ENCODE measurements at regions not wholly inside any gene's neighbourhood (a gene's known extent, or its start where the extent isn't known, plus 50 kb on each side); places are given as distances from the start of the nearest gene placed in this dataset.

- H3K9me3 Mint-ChIP-seq: peaks cover 3% of the 10 kb centered on the region
- no peaks in the 10 kb centered on the region for H3K36me3 Mint-ChIP-seq
- H3K27me3 Mint-ChIP-seq: no peaks in the 10 kb centered on the region
- no peaks in the 10 kb centered on the region for H3K4me1 Mint-ChIP-seq
- no peak overlapping the region for H3K4me3 Mint-ChIP-seq
- no peak for ATAC-seq
- H3K27ac Mint-ChIP-seq: no peak overlapping the region
Measured at GRCh38 chr18:29218091-29218490, 1041.2 kb upstream of the CDH2 start.

DNA sequence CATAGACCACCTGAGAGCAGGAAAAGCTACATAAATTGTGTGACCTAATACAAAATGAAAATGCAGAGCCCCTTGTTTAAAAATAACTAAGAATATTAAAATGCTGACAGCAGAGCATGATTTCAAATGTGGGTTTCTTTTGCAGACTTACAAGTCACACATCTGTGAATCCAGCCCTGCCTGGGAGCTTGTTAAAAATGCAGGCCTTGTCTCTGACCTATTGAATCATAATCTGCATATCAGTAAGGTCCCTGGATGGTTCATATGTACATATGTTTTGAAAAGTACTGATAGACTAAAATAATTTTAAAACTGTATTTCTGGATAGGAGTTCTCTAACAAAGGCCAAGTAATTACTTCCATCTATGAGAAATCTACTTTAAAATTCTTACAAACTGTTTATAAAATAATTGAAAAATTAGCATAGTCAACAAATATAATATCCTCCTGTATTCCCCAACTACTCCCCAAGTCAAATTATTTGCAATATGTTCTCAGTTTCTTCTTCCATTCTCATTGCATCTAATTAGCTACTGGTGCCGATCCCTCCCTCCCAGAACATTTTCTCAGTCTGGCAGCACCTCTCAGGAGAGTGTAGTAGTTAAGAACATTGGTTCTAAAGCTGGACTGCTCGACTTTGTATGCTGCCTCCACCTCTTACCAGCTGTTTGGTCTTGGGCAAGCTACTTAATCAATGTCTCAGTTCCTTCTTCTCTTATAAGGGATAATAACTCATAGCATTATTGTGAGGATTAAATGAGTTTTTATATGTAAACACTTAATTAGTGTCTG, 1040.4 kb upstream of the CDH2 start:
- peaks cover 3% of the 10 kb centered on the region for H3K9me3 Mint-ChIP-seq
- H3K4me1 Mint-ChIP-seq: no peaks in the 10 kb centered on the region
- no peaks in the 10 kb centered on the region for H3K36me3 Mint-ChIP-seq
- ATAC-seq: no peak
- no peak overlapping the region for H3K4me3 Mint-ChIP-seq
- H3K27ac Mint-ChIP-seq: no peak overlapping the region
- H3K27me3 Mint-ChIP-seq: no peaks in the 10 kb centered on the region

GRCh38 chr18:29198834-29199233, 1021.9 kb upstream of the CDH2 start:
- Mint-ChIP-seq H3K36me3 (no peaks in the 10 kb centered on the region), H3K9me3 (peaks cover 4% of the 10 kb centered on the region), H3K27me3 (no peaks in the 10 kb centered on the region), H3K4me1 (no peaks in the 10 kb centered on the region), H3K4me3 (no peak overlapping the region), H3K27ac (no peak overlapping the region)
- no peak for ATAC-seq

DNA sequence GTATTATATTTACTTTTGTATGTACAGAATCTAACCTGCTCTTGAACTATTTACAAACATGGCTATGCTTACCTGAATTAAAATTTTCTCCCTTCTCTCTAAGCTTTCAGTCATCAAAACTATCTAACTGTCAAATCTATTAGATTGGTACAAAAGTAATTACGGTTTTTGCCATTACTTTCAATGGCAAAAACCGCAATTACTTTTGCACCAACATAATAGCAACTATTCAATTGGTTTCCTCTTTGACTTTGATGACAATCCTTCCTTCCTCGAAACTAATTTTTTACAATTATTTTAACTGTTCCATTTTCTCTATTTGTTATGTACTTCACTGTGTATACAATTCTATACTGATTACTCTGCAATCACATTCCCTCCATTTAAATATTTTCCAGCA, 1019.4 kb upstream of the CDH2 start:
- no peaks in the 10 kb centered on the region for H3K27me3 Mint-ChIP-seq

GRCh38 chr18:29191263-29191662, 1014.3 kb upstream of the CDH2 start:
- no peak for ATAC-seq
- no peak overlapping the region for H3K4me3 Mint-ChIP-seq
- H3K4me1 Mint-ChIP-seq: no peaks in the 10 kb centered on the region
- H3K27ac Mint-ChIP-seq: no peak overlapping the region
- H3K27me3 Mint-ChIP-seq: no peaks in the 10 kb centered on the region
- no peaks in the 10 kb centered on the region for H3K36me3 Mint-ChIP-seq
- peaks cover 6% of the 10 kb centered on the region for H3K9me3 Mint-ChIP-seq

More for the DNA sequence above, 1019.4 kb upstream of the CDH2 start:
- Mint-ChIP-seq H3K4me3 (no peak overlapping the region), H3K27ac (no peak overlapping the region), H3K36me3 (no peaks in the 10 kb centered on the region), H3K9me3 (peaks cover 4% of the 10 kb centered on the region), H3K4me1 (no peaks in the 10 kb centered on the region)
- ATAC-seq: no peak

DNA sequence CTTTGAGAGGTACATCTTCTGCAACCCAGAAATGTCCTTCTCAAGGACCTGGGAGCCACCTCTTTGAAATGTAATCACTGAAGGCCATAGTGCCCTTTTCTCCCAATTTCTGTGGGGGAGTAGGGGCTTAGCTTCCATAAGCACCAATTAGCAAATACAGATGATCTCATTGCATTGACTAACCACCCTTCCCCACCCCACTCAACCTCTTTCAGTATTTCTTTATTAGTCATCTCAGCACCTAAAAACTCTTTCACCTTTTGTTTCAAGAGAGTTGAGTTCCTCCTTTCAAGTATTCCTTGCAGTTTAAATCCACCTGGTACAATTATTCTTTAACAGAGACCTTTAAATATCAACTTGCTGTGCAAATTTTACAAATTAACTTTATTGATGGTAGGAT, 1011.8 kb upstream of the CDH2 start:
- no peak overlapping the region for H3K27ac Mint-ChIP-seq
- ATAC-seq: no peak
- no peaks in the 10 kb centered on the region for H3K4me1 Mint-ChIP-seq
- peaks cover 6% of the 10 kb centered on the region for H3K9me3 Mint-ChIP-seq
- H3K27me3 Mint-ChIP-seq: no peaks in the 10 kb centered on the region
- H3K4me3 Mint-ChIP-seq: no peak overlapping the region
- H3K36me3 Mint-ChIP-seq: no peaks in the 10 kb centered on the region

- H3K27ac Mint-ChIP-seq: no peak overlapping the region
- no peak for ATAC-seq
- H3K4me3 Mint-ChIP-seq: no peak overlapping the region
- no peaks in the 10 kb centered on the region for H3K4me1 Mint-ChIP-seq
- H3K27me3 Mint-ChIP-seq: no peaks in the 10 kb centered on the region
- no peaks in the 10 kb centered on the region for H3K36me3 Mint-ChIP-seq
- peaks cover 4% of the 10 kb centered on the region for H3K9me3 Mint-ChIP-seq
Measured at GRCh38 chr18:29185801-29186200, 1008.9 kb upstream of the CDH2 start.

GRCh38 chr18:29184654-29185053, 1007.7 kb upstream of the CDH2 start:
- ATAC-seq: no peak
- H3K4me1 Mint-ChIP-seq: no peaks in the 10 kb centered on the region
- H3K27me3 Mint-ChIP-seq: no peaks in the 10 kb centered on the region
- H3K4me3 Mint-ChIP-seq: no peak overlapping the region
- no peak overlapping the region for H3K27ac Mint-ChIP-seq
- no peaks in the 10 kb centered on the region for H3K36me3 Mint-ChIP-seq
- H3K9me3 Mint-ChIP-seq: peaks cover under 1% of the 10 kb centered on the region

DNA sequence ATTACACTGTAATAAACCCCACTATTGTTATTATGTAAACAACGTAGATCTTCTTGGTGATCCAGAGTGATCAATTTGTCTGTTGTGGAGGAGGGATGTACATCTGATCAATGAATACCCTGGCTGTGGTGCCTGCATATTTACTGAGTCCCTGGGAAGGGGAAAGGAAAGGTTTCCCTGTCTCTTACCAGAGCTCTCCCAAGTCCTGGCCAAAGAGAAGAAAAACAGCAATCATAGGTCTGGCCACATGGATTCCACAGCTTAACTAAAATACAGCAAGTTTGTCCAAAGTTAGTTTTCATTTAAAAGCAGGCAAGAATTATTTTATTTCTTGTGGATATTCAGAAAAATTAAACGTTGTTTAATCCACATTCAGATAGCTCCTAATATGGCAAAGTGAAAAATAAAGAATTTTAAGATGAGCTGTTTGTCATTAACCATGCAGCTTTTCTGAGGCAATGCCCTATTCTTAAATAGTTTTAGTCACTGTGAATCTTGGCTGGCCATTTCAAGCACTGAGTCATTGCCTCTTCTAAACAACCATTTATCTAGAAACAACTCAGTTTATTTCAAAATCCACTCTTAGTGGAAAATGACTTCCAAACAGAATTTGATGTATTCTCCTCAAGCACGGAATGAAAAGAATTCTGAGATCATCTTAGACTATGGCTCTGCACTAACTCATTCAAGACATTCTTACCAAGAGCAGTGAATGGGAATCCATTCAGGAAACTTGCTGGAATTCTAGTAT, 1004.4 kb upstream of the CDH2 start:
- no peak overlapping the region for H3K27ac Mint-ChIP-seq
- H3K36me3 Mint-ChIP-seq: no peaks in the 10 kb centered on the region
- no peak overlapping the region for H3K4me3 Mint-ChIP-seq
- H3K27me3 Mint-ChIP-seq: no peaks in the 10 kb centered on the region
- no peak for ATAC-seq
- H3K4me1 Mint-ChIP-seq: no peaks in the 10 kb centered on the region
- H3K9me3 Mint-ChIP-seq: peaks cover 3% of the 10 kb centered on the region

DNA sequence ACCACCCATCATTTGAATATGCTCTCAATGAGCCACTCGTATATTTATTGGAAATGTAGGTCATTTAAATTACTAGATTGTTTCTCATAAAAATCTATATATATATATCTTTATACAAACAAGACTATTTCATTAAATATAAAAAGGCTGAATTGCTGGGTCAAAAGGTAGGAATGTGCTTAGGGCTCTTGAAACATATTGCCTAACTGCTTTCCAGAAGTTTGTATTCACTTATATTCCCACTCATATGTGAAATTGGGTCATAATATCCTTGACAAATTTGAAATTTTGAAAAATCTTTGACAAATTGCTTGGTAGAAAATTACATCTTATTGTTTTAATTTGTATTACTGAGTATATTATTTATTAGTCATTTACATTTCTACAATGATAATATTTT, 999.8 kb upstream of the CDH2 start:
- H3K9me3 Mint-ChIP-seq: peaks cover 3% of the 10 kb centered on the region
- no peaks in the 10 kb centered on the region for H3K36me3 Mint-ChIP-seq
- no peaks in the 10 kb centered on the region for H3K27me3 Mint-ChIP-seq
- H3K27ac Mint-ChIP-seq: no peak overlapping the region
- no peak overlapping the region for H3K4me3 Mint-ChIP-seq
- no peak for ATAC-seq
- no peaks in the 10 kb centered on the region for H3K4me1 Mint-ChIP-seq

DNA sequence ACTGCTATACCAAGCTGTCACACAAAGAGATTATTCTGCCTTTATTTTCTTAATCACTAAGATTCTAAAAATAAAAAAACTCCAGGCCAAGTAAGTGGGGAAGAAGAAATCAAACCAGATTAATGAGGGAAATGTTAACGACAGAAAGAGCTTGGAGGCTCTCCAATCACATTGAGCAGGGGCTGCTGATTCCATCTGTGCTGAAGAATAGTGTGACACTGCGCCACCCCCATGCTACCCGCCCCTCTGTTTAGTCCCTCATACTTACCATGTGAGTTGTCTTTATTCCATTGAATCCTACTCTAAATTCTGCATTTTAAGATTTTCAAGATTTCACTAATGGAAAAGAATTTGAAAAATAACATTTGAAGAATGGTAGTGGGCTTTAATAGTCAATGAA, 998.0 kb upstream of the CDH2 start:
- Mint-ChIP-seq H3K27me3 (no peaks in the 10 kb centered on the region), H3K27ac (no peak overlapping the region), H3K9me3 (peaks cover 6% of the 10 kb centered on the region), H3K4me1 (no peaks in the 10 kb centered on the region), H3K36me3 (no peaks in the 10 kb centered on the region), H3K4me3 (no peak overlapping the region)
- no peak for ATAC-seq

DNA sequence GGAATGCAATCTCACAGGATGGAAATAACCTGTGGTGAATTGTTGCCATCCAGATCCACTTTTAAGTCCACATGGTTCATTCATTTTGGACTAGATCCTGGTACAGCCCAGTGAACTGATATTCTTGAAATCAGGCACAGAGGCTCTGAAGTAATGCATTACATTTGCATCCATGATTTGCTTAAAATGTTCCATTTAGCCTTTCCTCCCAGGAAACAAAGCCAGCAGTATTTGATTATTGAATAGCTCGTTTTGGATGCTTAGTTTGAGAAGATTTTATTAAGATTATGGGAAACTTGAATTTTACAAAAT, 995.8 kb upstream of the CDH2 start:
- H3K4me3 Mint-ChIP-seq: no peak overlapping the region
- H3K9me3 Mint-ChIP-seq: peaks cover 3% of the 10 kb centered on the region
- no peak overlapping the region for H3K27ac Mint-ChIP-seq
- H3K27me3 Mint-ChIP-seq: no peaks in the 10 kb centered on the region
- ATAC-seq: no peak
- H3K4me1 Mint-ChIP-seq: no peaks in the 10 kb centered on the region
- no peaks in the 10 kb centered on the region for H3K36me3 Mint-ChIP-seq

DNA sequence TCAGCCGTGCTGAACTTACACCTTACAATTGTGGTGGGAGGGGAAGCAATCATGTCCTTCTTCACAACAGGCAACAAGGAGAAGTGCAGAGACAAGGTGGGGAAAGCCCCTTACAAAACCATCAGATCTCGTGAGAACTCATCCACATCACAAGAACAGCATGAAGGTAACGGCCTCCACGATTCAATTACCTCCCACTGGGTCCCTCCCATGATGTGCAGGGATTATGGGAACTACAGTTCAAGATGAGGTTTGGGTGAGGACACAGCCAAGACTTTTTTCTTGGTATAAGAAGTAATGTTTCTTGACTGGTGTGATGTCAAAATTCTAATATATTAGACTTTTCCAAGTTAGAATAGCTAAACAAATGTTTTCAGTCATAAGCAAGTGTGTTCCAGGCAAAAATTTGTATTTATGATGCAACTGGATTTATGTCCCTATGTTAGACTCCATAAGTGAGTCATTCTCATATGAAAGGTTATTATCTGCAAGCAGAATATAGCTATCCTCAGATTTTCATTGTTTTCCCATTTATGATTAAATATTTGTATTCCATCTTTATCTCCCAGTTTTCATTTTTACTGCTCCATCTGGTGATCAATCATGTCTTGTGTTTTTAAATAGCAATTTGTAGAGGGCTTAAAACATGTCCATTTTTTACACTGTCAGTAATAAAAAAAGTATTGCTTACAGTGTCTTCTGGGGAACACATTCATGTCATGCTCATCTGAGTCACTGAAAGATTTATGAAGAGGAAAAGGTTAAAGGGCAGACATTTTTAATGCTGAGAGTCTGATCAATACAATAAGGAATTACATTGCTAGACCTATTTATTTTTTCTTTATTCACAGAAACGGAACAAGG, 995.2 kb upstream of the CDH2 start:
- Mint-ChIP-seq H3K9me3 (peaks cover 5% of the 10 kb centered on the region), H3K36me3 (no peaks in the 10 kb centered on the region), H3K27me3 (no peaks in the 10 kb centered on the region), H3K4me3 (no peak overlapping the region), H3K4me1 (no peaks in the 10 kb centered on the region), H3K27ac (no peak overlapping the region)
- no peak for ATAC-seq

DNA sequence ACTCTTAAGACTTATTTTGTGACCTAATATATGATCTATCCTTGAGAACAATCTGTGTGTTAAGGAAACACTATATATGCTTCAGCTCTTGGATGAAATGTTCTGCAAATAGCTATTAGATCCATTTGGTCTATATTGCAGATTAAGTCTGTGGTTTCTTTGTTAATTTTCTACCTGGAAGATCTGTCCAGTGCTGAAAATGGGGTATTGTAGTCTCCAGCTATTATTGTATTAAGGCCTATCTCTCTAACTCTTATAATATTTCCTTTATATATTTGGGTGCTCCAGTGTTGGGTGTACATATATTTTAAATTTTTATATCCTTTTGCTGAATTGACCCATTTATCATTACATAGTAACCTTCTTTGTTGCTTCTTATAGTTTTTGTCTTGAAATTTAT, 992.7 kb upstream of the CDH2 start:
- Mint-ChIP-seq H3K4me3 (no peak overlapping the region), H3K4me1 (no peaks in the 10 kb centered on the region), H3K27ac (no peak overlapping the region), H3K9me3 (peaks cover 12% of the 10 kb centered on the region), H3K36me3 (no peaks in the 10 kb centered on the region), H3K27me3 (no peaks in the 10 kb centered on the region)
- ATAC-seq: no peak

DNA sequence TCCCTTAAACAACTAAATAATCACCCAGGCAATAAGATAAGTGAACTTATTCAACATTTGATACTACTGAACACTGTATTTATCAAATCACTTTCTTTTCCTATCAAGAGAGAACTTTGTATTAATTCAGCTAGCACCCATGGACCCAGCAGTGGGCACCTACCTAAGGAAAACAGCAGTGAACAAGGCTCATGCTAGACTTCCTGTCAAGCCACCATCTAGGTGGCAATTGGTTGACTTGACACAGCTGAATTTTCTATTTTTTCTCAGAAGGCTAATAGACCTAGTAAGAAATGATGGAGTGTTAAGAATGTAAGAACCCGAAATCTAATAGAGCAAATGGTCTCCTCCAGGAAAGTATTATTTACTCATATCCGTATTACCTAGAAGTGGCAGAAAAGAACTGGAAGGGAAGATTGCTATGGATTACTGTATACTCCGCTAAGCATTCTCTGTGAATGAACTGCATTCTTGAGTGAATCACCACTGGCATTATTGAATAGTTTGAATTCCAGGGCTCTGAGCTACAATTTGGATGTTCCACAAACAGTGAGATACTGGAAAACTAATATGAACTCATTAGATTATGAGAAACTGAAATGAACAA, 988.2 kb upstream of the CDH2 start:
- Mint-ChIP-seq H3K36me3 (no peaks in the 10 kb centered on the region), H3K9me3 (peaks cover 10% of the 10 kb centered on the region), H3K27me3 (no peaks in the 10 kb centered on the region), H3K4me1 (no peaks in the 10 kb centered on the region), H3K4me3 (no peak overlapping the region), H3K27ac (no peak overlapping the region)
- no peak for ATAC-seq
